ENCODE measurements at regions not wholly inside any gene's neighbourhood (a gene's known extent, or its start where the extent isn't known, plus 50 kb on each side); places are given as distances from the start of the nearest gene placed in this dataset.
A peak's percentile ranks its signal among the peaks of the same experiment; 100 is the strongest.

- Mint-ChIP-seq H3K4me1 (ENCODE audit: low read depth) (peaks cover 15% of the 10 kb centered on the region), H3K9me3 (ENCODE audit: low read depth) (no peaks in the 10 kb centered on the region), H3K27me3 (no peaks in the 10 kb centered on the region), H3K27ac (no peak overlapping the region), H3K4me3 (ENCODE audit: low read depth) (no peak overlapping the region), H3K36me3 (ENCODE audit: insufficient read depth) (no peaks in the 10 kb centered on the region)
- no peak for DNase-seq (ENCODE audit: low spot score, unreplicated experiment)
- TF ChIP-seq CTCF (IDR thresholded peaks at IDR 0.05; ENCODE audit: unreplicated experiment): no peak
These were observed 318.5 kb downstream of the ZNF621 start for GRCh38 chr3:40843208-40843624.

GRCh38 chr3:40843851-40844548, 319.2 kb downstream of the ZNF621 start:
- Mint-ChIP-seq H3K4me1 (ENCODE audit: low read depth) (peaks cover 15% of the 10 kb centered on the region), H3K27ac (peak overlapping the region; percentile 14), H3K36me3 (ENCODE audit: insufficient read depth) (no peaks in the 10 kb centered on the region), H3K9me3 (ENCODE audit: low read depth) (no peaks in the 10 kb centered on the region), H3K27me3 (no peaks in the 10 kb centered on the region), H3K4me3 (ENCODE audit: low read depth) (no peak overlapping the region)
- no peak for TF ChIP-seq CTCF (IDR thresholded peaks at IDR 0.05; ENCODE audit: unreplicated experiment)
- DNase-seq (ENCODE audit: low spot score, unreplicated experiment): no peak

- Mint-ChIP-seq H3K27ac (no peak overlapping the region), H3K4me1 (ENCODE audit: low read depth) (peaks cover 15% of the 10 kb centered on the region), H3K36me3 (ENCODE audit: insufficient read depth) (no peaks in the 10 kb centered on the region), H3K4me3 (ENCODE audit: low read depth) (no peak overlapping the region), H3K9me3 (ENCODE audit: low read depth) (no peaks in the 10 kb centered on the region), H3K27me3 (no peaks in the 10 kb centered on the region)
- DNase-seq (ENCODE audit: low spot score, unreplicated experiment): no peak
- no peak for TF ChIP-seq CTCF (IDR thresholded peaks at IDR 0.05; ENCODE audit: unreplicated experiment)
These were observed 320.1 kb downstream of the ZNF621 start for GRCh38 chr3:40844896-40845295.

- no peak overlapping the region for H3K4me3 Mint-ChIP-seq (ENCODE audit: low read depth)
- no peaks in the 10 kb centered on the region for H3K27me3 Mint-ChIP-seq
- no peaks in the 10 kb centered on the region for H3K36me3 Mint-ChIP-seq (ENCODE audit: insufficient read depth)
- no peaks in the 10 kb centered on the region for H3K9me3 Mint-ChIP-seq (ENCODE audit: low read depth)
- DNase-seq (ENCODE audit: low spot score, unreplicated experiment): no peak
- H3K27ac Mint-ChIP-seq: no peak overlapping the region
- peaks cover 15% of the 10 kb centered on the region for H3K4me1 Mint-ChIP-seq (ENCODE audit: low read depth)
- no peak for TF ChIP-seq CTCF (IDR thresholded peaks at IDR 0.05; ENCODE audit: unreplicated experiment)
These were observed 320.7 kb downstream of the ZNF621 start for GRCh38 chr3:40845447-40845846.

GRCh38 chr3:40845916-40846315, 321.2 kb downstream of the ZNF621 start:
- no peak overlapping the region for H3K4me3 Mint-ChIP-seq (ENCODE audit: low read depth)
- no peaks in the 10 kb centered on the region for H3K9me3 Mint-ChIP-seq (ENCODE audit: low read depth)
- no peaks in the 10 kb centered on the region for H3K36me3 Mint-ChIP-seq (ENCODE audit: insufficient read depth)
- TF ChIP-seq CTCF (IDR thresholded peaks at IDR 0.05; ENCODE audit: unreplicated experiment): no peak
- H3K27ac Mint-ChIP-seq: no peak overlapping the region
- DNase-seq (ENCODE audit: low spot score, unreplicated experiment): no peak
- H3K4me1 Mint-ChIP-seq (ENCODE audit: low read depth): peaks cover 15% of the 10 kb centered on the region
- H3K27me3 Mint-ChIP-seq: no peaks in the 10 kb centered on the region

Data from progenitor cell of endocrine pancreas (in vitro differentiated cells).